ENCODE measurements at regions not wholly inside any gene's neighbourhood (a gene's known extent, or its start where the extent isn't known, plus 50 kb on each side); places are given as distances from the start of the nearest gene placed in this dataset.

DNA sequence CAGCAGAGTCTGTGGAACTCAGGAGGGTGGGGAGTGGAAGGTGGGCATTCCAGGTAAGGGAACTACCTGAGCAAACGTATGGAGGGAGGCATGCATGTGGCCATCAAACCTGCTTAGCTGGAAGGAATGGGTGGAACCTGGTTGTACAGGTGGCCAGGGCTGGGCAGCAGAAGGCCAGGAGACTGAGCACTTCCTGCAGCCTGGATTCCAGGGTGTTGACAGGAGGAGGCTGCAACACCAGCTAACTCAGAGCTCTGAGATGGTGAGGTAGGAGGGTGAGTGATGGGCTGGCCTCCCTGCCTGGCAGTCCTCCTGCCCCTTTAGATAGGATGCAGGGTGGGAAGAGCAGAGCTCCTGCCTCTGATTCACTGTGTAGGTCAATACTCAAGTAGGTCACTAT, 92.5 kb upstream of the CPEB4 start:
- Histone ChIP-seq H3K4me1 (ENCODE audit: control insufficient read depth in 1 of 2, extremely low read depth in 1 of 2, insufficient read depth in 2 of 2, low read length in 2 of 2) (no peaks in the 10 kb centered on the region), H3K4me3 (ENCODE audit: control insufficient read depth in 1 of 2, extremely low read depth in 1 of 2, low read length in 1 of 2) (no peak overlapping the region), H3K27me3 (replicated peaks in 1 of 2; ENCODE audit: control insufficient read depth in 2 of 2, extremely low read depth in 1 of 2, insufficient read depth in 2 of 2, low read length in 1 of 2) (peaks cover 0 to 3% of the 10 kb centered on the region in 2 experiments), H3K36me3 (ENCODE audit: control insufficient read depth in 2 of 2, extremely low read depth in 1 of 2, insufficient read depth in 1 of 2, low read length in 1 of 2) (no peaks in the 10 kb centered on the region), H3K9me3 (no peaks in the 10 kb centered on the region), H3K27ac (ENCODE audit: low read length) (no peak overlapping the region)
- CTCF ChIA-PET, result no interaction called here
- no peaks in the 10 kb centered on the region for H3K9me3 Mint-ChIP-seq
- no peaks in the 10 kb centered on the region for H3K36me3 Mint-ChIP-seq
- no peak overlapping the region for H3K4me3 Mint-ChIP-seq
- ATAC-seq (replicated peaks in 1 of 4) (no peak), DNase-seq (no peak)
- POLR2A ChIA-PET, result no interaction called here
- H3K27ac Mint-ChIP-seq, result no peak overlapping the region
- no peaks in the 10 kb centered on the region for H3K4me1 Mint-ChIP-seq
- 46% methylated on average over 1 of the region's 1 CpG for WGBS (ENCODE audit: insufficient coverage)
- peaks cover 3 to 4% of the 10 kb centered on the region in 2 donors for H3K27me3 Mint-ChIP-seq

DNA sequence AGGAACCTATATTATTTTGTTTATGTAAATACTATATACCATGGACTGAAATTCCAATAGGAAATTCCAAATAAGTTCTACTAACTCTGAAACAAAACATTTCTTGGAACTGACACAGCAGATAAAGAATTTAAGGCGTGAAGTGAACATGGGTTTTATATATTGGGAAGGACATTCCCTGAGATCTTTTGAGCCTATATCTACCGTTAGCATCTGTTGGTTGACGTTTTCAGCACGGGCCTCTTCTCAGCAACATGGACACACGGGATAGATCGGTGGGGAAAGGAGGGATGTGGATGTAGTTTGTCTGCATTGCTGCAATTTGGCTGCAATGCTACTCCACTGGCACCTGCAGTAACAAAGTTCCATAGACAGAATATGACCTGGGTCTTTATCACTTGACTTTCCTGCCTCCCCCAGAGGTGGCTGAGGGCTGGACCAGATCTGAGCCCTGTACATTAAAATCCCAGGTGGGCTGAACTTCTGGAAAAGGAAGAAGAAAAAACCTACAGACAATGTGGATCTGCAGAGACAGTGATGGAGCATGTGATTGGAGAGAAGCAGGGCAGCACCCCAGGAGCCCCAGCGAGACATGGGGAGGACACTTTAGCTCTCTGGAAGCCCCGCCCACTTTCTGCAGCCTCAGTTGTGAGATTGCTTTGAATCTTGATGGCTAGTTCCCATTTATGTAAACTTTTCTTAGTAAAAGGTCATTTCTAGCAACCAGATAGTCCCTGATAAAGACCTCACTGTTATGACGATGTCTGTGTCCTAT, 91.2 kb upstream of the CPEB4 start:
- no peaks in the 10 kb centered on the region for H3K4me1 Mint-ChIP-seq
- H3K4me3 ChIP-seq (ENCODE audit: control insufficient read depth in 1 of 2, extremely low read depth in 1 of 2, low read length in 1 of 2), result no peak overlapping the region
- no peaks in the 10 kb centered on the region for H3K36me3 ChIP-seq (ENCODE audit: control insufficient read depth in 2 of 2, extremely low read depth in 1 of 2, insufficient read depth in 1 of 2, low read length in 1 of 2)
- peaks cover 3 to 4% of the 10 kb centered on the region in 2 donors for H3K27me3 Mint-ChIP-seq
- no peak for DNase-seq
- no peak overlapping the region for H3K27ac Mint-ChIP-seq
- ChIA-PET CTCF (no interaction called here), POLR2A (no interaction called here)
- ATAC-seq (replicated peaks in 1 of 4), result no peak
- no peaks in the 10 kb centered on the region for H3K4me1 ChIP-seq (ENCODE audit: control insufficient read depth in 1 of 2, extremely low read depth in 1 of 2, insufficient read depth in 2 of 2, low read length in 2 of 2)
- H3K27me3 ChIP-seq (replicated peaks in 1 of 2; ENCODE audit: control insufficient read depth in 2 of 2, extremely low read depth in 1 of 2, insufficient read depth in 2 of 2, low read length in 1 of 2), result peaks cover 0 to under 1% of the 10 kb centered on the region in 2 experiments
- H3K9me3 Mint-ChIP-seq, result no peaks in the 10 kb centered on the region
- WGBS (ENCODE audit: insufficient coverage), result 100% methylated on average over 4 of the region's 9 CpGs
- H3K4me3 Mint-ChIP-seq, result no peak overlapping the region
- no peaks in the 10 kb centered on the region for H3K36me3 Mint-ChIP-seq
- no peaks in the 10 kb centered on the region for H3K9me3 ChIP-seq
- no peak overlapping the region for H3K27ac ChIP-seq (ENCODE audit: low read length)

DNA sequence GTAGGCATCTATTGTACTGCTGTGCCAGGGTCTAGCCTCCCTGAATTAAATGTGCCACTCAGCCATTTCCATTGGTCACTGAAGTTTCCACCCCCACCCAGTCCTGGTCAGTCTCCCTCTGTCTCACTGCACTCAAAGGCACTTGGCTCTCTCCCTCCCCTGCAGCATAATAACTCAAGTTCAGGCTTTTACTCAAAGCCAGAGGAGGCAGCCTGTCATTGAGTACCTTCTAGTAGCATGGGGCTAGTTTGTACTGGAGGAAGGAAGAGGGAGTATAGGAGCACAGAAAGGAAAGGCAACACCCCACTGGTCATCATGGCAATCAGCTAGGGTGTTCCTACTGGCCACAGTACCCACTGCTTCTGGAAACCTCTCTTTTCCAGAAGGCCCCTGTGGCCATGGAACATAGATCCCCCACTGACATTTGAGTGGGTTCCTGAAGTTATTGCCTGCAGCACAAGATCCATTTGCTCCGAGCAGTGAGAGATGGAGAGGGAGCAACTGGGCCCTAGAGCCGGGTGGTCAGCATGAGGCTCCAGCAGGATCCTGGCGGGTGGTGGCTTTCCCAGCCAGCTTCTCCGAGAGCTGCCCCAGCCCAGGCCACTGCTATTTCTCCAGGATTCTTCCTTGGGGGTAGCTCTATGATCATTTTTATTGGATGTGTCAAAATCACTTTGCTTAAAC, 89.9 kb upstream of the CPEB4 start:
- H3K4me1 Mint-ChIP-seq, result no peaks in the 10 kb centered on the region
- no CpG with 5 or more reads among the region's 4 CpGs for WGBS (ENCODE audit: insufficient coverage)
- peaks cover 0 to 6% of the 10 kb centered on the region in 2 experiments for H3K27me3 ChIP-seq (replicated peaks in 1 of 2; ENCODE audit: control insufficient read depth in 2 of 2, extremely low read depth in 1 of 2, insufficient read depth in 2 of 2, low read length in 1 of 2)
- H3K4me1 ChIP-seq (ENCODE audit: control insufficient read depth in 1 of 2, extremely low read depth in 1 of 2, insufficient read depth in 2 of 2, low read length in 2 of 2), result no peaks in the 10 kb centered on the region
- H3K9me3 Mint-ChIP-seq, result no peaks in the 10 kb centered on the region
- H3K9me3 ChIP-seq, result no peaks in the 10 kb centered on the region
- no peak overlapping the region for H3K4me3 Mint-ChIP-seq
- ATAC-seq (replicated peaks in 1 of 4), result no peak
- peaks cover 3 to 4% of the 10 kb centered on the region in 2 donors for H3K27me3 Mint-ChIP-seq
- no peaks in the 10 kb centered on the region for H3K36me3 ChIP-seq (ENCODE audit: control insufficient read depth in 2 of 2, extremely low read depth in 1 of 2, insufficient read depth in 1 of 2, low read length in 1 of 2)
- ChIA-PET CTCF (no interaction called here), POLR2A (no interaction called here)
- no peak overlapping the region for H3K4me3 ChIP-seq (ENCODE audit: control insufficient read depth in 1 of 2, extremely low read depth in 1 of 2, low read length in 1 of 2)
- no peak overlapping the region for H3K27ac Mint-ChIP-seq
- H3K27ac ChIP-seq (ENCODE audit: low read length), result no peak overlapping the region
- no peak for DNase-seq
- H3K36me3 Mint-ChIP-seq, result no peaks in the 10 kb centered on the region

DNA sequence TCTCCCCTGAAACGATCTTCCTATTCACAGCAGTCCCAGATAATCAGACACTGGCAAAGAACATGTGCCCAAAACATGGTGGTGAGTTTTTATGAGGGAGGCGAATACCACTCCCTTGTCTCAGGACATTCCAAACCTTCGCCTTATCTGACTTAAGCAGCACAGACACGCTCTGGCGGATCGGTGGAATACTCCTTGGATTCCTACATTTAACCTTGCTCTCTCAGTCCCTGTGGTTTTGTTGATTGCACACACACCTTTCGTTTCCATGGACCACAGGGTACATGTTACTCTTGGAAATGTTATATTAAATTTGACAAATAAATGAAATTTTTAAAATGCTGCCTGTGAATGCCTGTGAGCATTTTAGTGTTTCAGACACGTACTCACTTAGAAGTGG, 87.8 kb upstream of the CPEB4 start:
- WGBS (ENCODE audit: insufficient coverage), result 75% methylated on average over 1 of the region's 8 CpGs
- no peaks in the 10 kb centered on the region for H3K36me3 Mint-ChIP-seq

DNA sequence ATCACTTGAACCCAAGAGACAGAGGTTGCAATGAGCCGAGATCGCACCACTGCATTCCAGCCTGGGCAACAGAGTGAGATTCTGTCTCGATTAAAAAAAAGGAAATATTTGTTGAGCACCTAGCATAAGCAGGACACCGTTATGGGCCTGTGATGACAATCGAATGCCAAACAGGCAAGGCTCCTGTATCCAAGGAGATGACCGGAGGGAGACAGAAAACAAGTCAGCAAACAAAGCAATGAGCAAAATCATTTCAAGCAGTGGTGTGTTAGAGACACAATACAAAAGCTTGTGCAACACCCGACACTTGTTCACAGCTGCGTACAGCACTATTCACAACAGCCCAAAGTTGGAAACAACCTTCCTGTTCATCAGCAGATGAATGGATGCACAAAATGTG, 87.1 kb upstream of the CPEB4 start:
- no peak overlapping the region for H3K4me3 ChIP-seq (ENCODE audit: control insufficient read depth in 1 of 2, extremely low read depth in 1 of 2, low read length in 1 of 2)
- ChIA-PET POLR2A (no interaction called here), CTCF (no interaction called here)
- Mint-ChIP-seq H3K4me3 (no peak overlapping the region), H3K27ac (no peak overlapping the region), H3K4me1 (no peaks in the 10 kb centered on the region), H3K27me3 (peaks cover 3 to 4% of the 10 kb centered on the region in 2 donors), H3K36me3 (no peaks in the 10 kb centered on the region), H3K9me3 (peaks cover 0 to 6% (median 5%) of the 10 kb centered on the region in 3 donors)
- no peak for DNase-seq
- no peaks in the 10 kb centered on the region for H3K9me3 ChIP-seq
- H3K27ac ChIP-seq (ENCODE audit: low read length), result no peak overlapping the region
- ATAC-seq (replicated peaks in 1 of 4), result no peak
- H3K27me3 ChIP-seq (replicated peaks in 1 of 2; ENCODE audit: control insufficient read depth in 2 of 2, extremely low read depth in 1 of 2, insufficient read depth in 2 of 2, low read length in 1 of 2), result peaks cover 0 to 6% of the 10 kb centered on the region in 2 experiments
- H3K36me3 ChIP-seq (ENCODE audit: control insufficient read depth in 2 of 2, extremely low read depth in 1 of 2, insufficient read depth in 1 of 2, low read length in 1 of 2), result no peaks in the 10 kb centered on the region
- H3K4me1 ChIP-seq (ENCODE audit: control insufficient read depth in 1 of 2, extremely low read depth in 1 of 2, insufficient read depth in 2 of 2, low read length in 2 of 2), result no peaks in the 10 kb centered on the region
- WGBS (ENCODE audit: insufficient coverage), result 80% methylated on average over 5 of the region's 8 CpGs

More for the DNA sequence above, 87.8 kb upstream of the CPEB4 start:
- Histone ChIP-seq H3K4me3 (ENCODE audit: control insufficient read depth in 1 of 2, extremely low read depth in 1 of 2, low read length in 1 of 2) (no peak overlapping the region), H3K4me1 (ENCODE audit: control insufficient read depth in 1 of 2, extremely low read depth in 1 of 2, insufficient read depth in 2 of 2, low read length in 2 of 2) (no peaks in the 10 kb centered on the region), H3K27me3 (replicated peaks in 1 of 2; ENCODE audit: control insufficient read depth in 2 of 2, extremely low read depth in 1 of 2, insufficient read depth in 2 of 2, low read length in 1 of 2) (peaks cover 0 to 6% of the 10 kb centered on the region in 2 experiments), H3K27ac (ENCODE audit: low read length) (no peak overlapping the region), H3K9me3 (no peaks in the 10 kb centered on the region), H3K36me3 (ENCODE audit: control insufficient read depth in 2 of 2, extremely low read depth in 1 of 2, insufficient read depth in 1 of 2, low read length in 1 of 2) (no peaks in the 10 kb centered on the region)
- Mint-ChIP-seq H3K4me3 (no peak overlapping the region), H3K4me1 (no peaks in the 10 kb centered on the region), H3K9me3 (peaks cover 0 to 6% (median 5%) of the 10 kb centered on the region in 3 donors), H3K27ac (no peak overlapping the region), H3K27me3 (peaks cover 3 to 4% of the 10 kb centered on the region in 2 donors)
- CTCF ChIA-PET, result no interaction called here
- POLR2A ChIA-PET, result no interaction called here
- ATAC-seq (replicated peaks in 1 of 4), result no peak
- DNase-seq, result no peak

DNA sequence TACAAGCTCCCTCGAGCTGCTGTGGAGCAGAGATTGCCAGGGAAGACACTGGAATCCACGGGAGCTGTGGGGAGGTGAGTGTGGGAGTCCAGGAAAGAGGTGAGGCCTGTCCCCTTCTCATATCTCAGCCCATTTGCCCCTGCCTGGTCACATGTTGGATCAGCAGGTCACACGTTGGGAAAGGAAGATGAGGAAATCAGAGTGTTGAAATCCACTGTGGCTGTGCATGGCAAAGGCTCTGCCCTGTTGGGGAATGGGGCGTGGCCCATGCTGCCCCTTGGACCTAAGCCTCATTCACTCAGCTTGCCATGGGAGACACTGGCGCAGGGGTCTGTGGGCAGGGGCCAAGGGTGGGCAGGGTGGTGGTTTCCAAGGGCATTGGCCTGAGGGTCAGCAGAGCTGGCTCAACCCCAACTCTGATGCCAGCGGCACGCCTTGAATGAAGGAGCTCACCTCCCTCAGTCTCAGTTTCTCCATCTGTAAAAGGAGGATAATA, 85.4 kb upstream of the CPEB4 start:
- WGBS (ENCODE audit: insufficient coverage), result 62% methylated on average over 2 of the region's 7 CpGs
- no peaks in the 10 kb centered on the region for H3K36me3 Mint-ChIP-seq
- peaks cover 0 to 6% (median 5%) of the 10 kb centered on the region in 3 donors for H3K9me3 Mint-ChIP-seq
- H3K27ac Mint-ChIP-seq, result no peak overlapping the region
- Histone ChIP-seq H3K4me1 (ENCODE audit: control insufficient read depth in 1 of 2, extremely low read depth in 1 of 2, insufficient read depth in 2 of 2, low read length in 2 of 2) (no peaks in the 10 kb centered on the region), H3K36me3 (ENCODE audit: control insufficient read depth in 2 of 2, extremely low read depth in 1 of 2, insufficient read depth in 1 of 2, low read length in 1 of 2) (no peaks in the 10 kb centered on the region), H3K4me3 (ENCODE audit: control insufficient read depth in 1 of 2, extremely low read depth in 1 of 2, low read length in 1 of 2) (no peak overlapping the region), H3K27ac (ENCODE audit: low read length) (no peak overlapping the region), H3K27me3 (replicated peaks in 1 of 2; ENCODE audit: control insufficient read depth in 2 of 2, extremely low read depth in 1 of 2, insufficient read depth in 2 of 2, low read length in 1 of 2) (peaks cover 0 to 6% of the 10 kb centered on the region in 2 experiments), H3K9me3 (no peaks in the 10 kb centered on the region)
- H3K27me3 Mint-ChIP-seq, result peaks cover 3 to 4% of the 10 kb centered on the region in 2 donors
- POLR2A ChIA-PET, result no interaction called here
- H3K4me3 Mint-ChIP-seq, result no peak overlapping the region
- no peaks in the 10 kb centered on the region for H3K4me1 Mint-ChIP-seq
- no peak for ATAC-seq (replicated peaks in 1 of 4)
- CTCF ChIA-PET, result no interaction called here
- no peak for DNase-seq

Data from T-cell (primary cell).